Inflammatory macrophage treated with lipopolysaccharide for 4 hours (primary cell): ENCODE measurements at regions not wholly inside any gene's neighbourhood (a gene's known extent, or its start where the extent isn't known, plus 50 kb on each side); places are given as distances from the start of the nearest gene placed in this dataset.
A peak's percentile ranks its signal among the peaks of the same experiment; 100 is the strongest.

Experiments used
- DNase-seq: peaks from one replicate; pipeline ENCODE4 v3.0.0-alpha.2; 2020

DNA sequence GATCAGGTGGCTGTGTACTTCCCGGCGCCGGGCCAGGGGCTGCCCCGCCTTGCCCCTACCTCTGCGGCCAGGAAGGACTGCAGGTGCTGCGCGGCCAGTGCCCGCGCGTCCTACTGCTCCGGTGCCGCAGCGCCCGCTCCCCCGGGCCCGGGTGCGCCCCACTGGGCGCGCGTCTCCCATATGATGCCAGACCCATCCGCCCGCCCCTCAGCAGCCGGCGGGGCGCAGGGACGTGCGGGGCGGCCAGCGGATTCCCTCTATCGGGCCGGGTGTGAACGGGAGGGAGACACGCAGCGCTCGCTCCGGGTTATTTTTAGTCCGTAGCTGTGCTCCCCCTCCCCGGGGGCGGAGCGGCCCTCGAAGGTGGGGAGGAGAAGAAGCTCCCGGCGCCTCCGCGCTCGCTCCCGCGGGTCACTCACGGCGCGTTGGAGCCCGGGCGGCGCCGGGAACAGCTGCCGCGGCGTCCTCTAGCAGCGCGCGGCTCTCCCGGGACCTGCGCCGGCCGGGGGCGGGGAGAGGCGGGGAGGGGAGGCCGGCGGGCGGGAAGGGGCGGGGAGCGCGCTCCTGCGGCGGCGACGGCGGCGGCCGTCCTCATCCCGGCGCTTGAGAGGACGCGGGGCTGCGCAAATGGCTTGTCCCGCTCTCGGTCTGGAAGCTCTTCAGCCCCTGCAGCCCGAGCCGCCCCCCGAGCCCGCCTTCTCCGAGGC, 103.6 kb downstream of the UCHL1 start:
- DNase-seq, result no peak

DNA sequence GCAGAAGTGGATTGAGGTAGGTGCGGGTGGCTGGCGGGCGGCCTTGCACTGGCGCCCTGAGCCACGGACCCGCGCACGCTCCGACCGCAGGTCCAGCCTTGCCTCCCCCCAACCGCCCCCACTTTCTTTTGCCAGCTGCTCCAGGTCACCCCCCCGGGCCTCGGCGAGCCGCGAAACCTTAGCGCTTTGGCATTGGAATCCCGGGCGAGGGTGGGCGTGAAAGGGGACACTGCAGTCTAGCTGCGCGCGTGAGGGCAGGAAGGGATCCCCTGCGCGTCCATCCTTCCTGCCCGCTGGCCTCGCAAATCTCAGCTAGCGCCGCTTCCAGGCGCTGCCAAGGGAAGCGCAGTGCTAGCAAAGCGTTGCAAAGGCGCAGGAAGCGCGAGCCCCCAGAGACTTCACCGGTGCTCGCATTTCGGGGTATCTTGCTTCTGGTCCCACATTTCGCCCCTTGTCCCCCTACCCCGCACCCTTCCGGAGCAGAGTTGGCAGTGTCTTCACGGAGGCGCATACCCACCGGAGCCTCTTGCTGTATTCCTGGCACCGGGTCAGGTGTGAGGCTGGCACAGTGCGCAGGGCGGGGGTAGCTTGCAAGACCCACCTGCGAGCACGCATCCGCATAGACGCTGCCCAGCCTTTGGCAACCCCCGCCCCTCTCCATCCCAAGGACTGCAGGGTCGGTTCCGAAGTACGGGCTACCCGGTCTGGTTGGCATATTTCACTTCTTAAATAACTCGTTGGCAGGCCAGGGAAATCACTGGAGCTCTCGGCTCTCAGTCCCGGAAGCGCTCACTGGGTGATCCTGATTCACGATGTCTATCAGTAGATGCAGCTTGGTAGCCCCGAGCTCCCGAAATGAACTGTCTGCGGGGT, 104.4 kb downstream of the UCHL1 start:
- peak; percentile 12 for DNase-seq

DNA sequence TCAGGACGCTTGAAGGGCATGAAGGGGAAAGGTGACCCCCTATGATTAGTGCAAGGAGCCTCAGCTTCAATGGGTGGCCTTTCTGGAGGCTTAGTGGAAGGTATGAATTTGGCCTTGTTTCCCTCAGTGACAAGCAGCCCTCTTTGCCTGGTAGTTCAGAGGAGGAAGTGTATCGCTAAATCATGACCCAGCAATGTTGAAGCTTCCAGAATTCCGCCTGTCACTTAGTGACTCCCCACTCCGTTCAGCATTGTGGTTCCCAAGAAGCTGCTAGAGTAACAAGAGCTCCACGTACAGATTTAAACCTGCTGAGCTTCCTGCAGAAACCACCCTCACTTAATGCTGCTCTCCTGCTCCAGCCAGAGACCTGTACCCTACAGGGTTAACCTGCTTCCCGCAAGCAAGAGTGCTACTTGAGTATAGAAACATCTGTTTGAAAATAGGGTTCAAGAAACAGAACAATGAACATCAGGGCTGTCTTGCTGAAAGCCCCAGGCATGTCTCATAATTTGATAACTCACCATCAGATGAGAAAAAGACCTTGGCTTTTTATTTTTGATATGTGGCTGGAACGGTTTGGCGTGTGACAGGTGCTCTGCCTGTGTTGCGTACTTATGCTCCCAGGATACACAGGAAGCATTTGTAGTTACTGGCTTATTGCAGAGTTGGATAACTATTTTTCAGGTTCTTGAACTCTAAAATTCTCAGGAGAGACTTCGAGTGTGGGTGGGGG, 105.2 kb downstream of the UCHL1 start:
- peak; percentile 11 for DNase-seq

DNA sequence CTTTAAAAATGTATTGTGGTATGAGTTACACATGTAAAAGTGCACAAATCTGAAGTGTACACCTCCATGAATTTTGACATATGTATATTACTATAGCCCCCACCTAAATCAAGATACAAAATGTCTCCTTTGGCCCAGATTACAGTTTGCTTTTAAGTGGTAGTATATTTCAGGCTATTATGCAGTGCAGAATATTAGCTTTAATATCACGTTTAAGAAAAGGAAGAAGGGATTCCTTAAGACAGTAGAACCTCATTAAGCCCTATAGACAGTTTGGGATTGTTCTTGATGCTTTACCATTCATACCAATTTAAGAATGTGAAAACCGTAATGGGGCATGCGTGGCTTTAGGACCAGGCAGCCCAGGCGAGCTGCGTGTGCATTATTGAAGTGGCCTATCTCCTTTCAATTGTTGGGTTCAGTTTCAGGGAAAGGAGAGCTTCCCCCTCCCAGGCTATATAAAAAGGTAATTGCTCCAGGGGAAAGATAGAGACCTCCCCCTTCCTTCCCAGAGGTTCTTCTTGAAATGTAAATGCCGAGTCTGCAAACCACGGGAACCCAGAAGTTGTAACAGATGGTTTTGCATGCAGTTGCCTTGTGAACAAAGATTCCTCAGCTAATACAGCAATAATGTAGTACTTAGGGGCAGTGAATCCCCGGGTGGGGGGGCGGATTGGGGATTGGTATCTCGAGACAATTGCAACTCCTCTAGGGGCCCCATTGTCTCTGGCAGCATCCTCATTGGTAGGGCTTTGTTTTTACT, 106.1 kb downstream of the UCHL1 start:
- no peak for DNase-seq

DNA sequence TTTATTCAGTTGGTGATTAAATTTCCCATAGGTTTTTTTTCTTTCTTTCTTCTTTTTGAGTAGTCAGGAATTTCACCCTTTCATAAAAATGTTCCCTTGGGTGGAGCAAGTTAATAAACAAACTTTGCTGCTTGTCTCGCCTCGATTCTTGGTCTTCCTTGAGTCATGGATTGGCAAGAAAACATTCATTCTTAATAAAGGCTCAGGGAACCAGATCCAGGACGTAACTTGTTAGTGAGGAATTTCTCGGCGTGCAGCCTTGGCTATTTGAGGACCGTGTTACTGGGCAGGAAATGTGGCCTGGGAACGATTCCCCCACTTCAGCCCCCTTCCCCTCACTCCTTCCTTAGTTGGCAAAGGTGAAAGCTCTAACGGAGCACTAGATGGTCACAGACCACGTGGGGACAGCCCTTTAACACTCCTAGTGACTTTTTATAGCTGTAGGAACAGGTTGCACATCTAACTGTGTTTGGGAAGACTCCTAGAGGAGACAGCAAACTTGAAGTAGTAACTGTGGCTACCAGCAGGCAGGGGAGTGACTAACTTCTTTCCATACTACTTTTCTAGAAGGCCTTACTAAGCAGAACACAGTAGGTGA, 106.8 kb downstream of the UCHL1 start:
- DNase-seq, result no peak

DNA sequence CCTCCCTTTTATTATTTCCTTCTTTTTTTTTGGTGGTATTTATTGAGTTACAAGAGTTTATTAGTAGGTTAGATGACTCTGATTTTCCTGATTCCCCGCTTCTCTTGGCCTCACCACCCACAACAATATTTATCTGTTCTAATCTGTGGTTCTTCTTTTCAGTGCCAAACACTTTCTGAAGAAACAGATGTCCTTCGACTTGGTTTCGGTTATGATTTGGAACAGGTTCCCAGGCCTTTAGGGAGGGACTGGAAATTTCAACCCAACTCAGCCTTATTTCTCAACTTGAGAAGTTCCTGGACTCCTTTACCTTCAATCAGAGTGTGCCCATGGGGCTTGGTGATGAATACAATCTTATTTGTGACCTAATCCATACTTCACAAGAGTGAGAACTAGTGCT, 108.1 kb downstream of the UCHL1 start:
- DNase-seq, result peak; percentile 15

DNA sequence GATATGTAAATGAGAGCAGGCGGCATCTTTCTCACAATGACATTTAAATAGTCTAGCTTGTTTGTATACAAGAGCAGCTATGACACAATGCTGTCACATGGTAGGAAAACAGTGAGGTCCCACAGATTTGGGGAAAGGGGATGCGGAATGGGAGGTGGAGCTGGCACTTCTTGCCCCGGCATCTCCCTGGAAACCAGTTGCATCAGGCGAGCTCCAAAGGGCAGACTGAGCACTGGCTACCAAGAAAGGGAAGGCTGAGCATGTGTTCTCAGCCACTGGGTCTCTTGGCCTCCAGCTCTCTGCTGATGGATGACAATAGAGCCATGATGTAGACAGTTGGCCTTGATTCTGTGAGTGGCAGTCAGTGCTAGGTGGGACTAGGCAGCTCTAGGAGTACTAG, 109.0 kb downstream of the UCHL1 start:
- no peak for DNase-seq

DNA sequence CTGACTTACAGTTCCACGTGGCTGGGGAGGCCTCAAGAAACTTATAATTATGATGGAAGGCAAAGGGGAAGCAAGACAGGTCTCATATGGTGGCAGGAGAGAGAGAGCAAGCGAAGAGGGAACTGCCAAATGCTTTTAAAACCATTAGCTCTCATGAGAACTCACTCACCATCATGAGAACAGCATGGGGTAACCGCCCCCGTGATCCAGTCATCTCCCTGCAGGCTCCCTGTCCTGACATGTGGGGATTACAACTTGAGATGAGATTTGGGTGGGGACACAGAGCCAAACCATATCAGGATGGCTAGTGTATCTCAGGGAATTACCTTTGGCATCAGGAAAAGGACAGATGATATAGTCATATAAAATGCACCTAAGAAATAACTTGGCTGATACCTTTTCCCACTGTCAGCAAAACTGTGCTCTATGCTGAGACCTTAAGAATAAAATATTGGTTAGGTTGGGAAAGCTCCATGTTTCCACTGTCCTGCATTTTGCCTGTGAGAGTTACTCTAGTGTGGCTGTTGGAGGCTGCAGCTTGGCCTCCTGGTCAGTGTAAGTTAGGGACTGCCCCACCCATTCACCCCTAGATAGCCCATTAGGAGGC, 110.3 kb downstream of the UCHL1 start:
- DNase-seq, result peak; percentile 14

DNA sequence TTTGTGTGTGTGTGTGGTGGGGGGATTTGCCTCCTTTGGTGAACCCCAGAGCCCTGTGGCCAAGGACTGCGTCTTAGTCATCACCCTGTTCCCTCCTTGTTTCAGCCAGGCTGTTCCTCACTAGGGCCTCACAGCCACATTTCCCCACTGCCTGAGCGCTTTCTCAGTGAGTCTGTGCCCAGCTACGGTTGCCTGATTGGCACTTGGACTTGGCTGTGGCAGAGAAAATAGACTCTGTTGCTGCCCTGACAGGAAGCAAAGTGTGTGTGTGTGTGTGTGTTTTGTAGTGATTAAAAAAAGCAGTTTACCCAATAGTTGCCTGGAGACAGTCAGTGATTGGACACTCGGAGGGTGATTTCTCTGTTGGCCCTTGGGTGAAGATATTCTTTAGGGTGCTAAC, 113.0 kb downstream of the UCHL1 start:
- DNase-seq, result no peak

DNA sequence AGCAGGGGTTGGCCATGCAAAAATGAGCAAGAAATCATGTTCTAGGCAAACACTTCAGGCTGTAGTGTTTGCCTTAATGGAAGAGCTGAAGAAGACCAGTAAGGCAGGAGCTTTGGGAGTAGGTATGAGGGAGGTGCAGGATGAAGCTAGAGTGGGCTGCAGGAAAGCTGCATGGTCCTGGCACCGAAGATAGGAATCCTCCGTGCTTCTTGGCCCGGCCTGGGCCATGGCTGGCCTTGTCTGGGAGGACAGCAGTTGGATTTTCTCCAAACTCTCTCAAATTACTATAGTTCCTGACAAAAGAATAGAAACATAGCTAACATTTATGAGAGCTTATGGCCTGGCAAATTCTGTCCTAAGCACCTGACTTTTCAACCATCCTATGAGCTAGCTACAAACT, 116.5 kb downstream of the UCHL1 start:
- no peak for DNase-seq

DNA sequence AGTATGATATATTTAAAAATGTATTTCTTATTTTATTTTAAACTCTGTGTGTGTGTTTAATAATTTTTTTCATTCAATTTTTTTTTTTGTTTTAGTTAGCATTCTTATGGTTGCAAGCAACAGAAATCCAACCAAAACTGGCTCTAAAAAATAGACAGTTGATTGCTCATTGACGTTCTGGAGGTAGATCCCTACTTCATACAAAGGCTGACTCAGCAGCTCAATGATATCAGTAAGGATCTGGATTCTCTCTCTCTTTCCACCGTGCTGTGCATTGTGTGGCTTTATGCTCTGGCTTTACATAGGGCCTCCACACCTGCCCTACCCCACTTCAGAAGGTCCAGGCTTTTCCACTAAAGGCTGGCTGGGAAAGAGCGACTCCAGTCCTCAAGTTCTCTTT, 117.8 kb downstream of the UCHL1 start:
- no peak for DNase-seq

DNA sequence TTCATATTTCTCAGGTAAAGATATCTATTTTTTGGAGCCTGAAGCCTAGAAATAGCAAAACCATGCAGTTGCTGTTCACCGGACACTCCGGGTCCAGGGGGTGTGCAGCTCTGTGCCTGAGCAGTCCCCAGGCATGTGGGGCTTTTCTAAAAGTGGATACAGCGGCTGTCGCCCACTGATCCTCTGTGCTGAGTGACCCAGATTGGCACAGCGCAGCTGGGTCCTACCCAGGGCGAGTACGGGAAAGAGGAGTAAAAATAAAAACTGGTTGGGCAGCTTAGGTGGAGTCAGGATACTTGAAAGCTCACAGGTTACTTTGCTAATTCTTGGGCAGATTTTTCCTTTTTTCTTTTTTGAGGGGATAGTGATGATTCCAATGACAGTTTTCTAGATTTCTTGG, 118.8 kb downstream of the UCHL1 start:
- DNase-seq, result no peak

DNA sequence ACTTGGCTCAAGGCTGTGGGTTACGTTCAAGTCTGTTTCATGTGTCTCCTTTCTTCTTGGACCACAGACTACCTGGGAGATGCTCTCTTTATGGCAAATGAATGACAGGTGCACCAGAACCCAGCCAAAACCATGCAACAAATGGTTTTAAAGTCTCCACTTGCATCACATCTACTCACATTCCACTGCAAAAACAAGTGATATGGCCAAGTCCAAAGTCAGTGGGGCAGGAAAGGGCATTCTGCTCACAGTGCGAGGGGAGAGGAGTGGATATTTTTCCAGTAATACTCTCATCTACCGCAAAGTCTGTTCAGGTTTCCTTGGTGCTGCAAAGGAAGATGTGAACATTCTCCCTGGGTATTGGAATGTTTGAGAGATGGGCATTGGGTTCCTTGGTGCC, 120.5 kb downstream of the UCHL1 start:
- DNase-seq, result no peak

DNA sequence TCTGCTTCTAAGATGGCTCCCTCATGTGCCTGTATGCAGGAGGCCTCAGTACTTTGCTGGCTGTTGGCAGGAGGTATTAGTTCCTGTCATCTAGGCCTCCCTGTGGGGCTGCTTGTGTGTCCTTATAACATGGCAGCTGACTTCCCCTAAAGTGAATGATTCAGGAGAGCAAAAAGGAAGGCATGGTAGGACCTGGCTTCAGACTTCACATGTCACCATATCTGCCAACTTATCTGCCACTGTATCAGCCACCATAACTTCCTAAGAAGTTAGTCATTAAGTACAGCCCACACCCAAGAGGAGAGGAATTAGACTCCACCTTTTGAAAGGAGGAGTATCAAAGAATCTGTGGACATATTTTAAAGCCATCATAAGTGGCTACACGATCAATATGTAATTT, 122.5 kb downstream of the UCHL1 start:
- no peak for DNase-seq

DNA sequence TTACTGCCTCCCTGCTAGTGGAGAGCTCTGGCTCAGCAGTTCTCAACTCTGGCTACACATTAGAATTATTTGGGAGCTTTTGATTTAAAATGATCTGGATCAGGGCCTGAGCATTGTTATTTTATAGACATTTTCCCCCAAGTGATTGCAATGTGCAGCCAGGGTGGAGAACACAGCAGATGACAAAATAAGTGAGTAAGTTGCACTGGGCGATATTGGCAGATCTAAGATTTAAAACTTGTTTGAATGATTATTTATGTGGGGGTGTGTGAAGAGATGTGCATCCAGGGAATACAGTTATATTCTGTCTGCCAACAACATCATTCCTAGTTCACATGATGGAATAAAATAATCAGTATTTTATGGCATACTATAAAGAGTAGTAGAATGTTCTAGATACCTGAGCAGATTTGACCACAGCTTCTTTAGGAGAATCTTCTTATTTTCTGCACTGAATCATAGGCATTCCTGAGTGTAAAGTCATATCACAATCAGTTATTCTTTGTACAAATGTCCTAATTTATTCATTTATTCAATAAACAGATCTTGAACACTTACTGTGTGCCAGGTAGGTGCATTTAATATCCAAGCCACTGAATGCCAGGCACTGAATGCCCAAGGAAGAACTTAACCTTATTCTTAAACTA, 123.9 kb downstream of the UCHL1 start:
- no peak for DNase-seq

DNA sequence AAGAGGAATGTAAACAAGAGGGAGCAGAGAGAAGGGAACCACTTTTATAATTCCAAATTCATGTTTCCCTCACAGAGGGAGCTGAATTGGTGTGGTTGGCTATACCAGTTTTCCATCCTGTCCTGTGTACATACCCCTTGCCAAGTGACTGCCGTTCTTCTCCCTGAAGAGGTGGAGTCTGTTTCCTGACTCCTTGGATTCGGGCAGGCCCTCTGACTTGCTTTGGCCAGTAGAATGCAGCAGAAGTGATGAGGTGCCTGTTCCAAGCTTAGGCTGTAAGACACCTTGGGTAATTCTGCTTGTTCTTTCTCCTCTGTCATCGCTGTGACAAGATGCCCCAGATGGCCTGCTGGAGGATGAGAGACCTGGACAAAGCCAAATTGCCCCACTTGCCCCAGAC, 124.7 kb downstream of the UCHL1 start:
- DNase-seq, result no peak

DNA sequence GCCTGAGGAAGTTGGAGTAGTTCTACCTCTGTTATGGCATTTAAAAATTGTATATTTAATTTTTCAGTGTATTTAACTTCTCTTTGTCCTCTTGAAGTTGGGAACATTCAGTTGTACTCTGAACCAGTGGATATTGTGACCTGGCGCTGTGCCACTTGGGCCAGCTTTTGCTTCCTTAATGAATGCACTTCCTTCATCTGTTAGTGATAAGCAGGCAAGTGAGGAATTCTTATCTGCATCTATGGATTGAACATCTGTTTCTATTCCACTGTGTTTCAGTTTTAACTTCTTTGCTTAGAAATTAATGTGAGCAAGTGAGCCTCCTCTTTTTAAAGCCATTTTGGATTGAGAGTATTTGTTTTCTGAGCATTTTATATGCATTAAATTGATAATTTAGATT, 128.3 kb downstream of the UCHL1 start:
- no peak for DNase-seq

DNA sequence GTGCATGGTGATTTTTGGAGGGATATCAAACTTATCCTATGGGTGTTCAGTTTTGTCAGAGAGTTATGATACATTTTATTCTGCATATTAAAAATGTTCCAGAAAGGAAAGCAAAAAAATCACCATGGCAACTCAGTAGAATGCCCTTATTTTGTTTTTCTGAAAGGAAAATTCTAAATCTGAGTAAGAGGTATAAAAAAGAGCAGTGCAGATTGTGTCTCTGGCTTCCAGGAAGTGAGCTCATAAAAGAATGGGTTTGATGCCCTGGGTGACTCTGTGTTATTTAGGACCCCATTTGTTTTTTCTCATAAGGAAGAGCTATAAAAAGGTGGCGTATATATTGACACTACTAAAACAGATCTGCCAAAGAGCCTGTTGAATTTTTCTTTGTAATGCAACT, 128.8 kb downstream of the UCHL1 start:
- DNase-seq, result no peak

DNA sequence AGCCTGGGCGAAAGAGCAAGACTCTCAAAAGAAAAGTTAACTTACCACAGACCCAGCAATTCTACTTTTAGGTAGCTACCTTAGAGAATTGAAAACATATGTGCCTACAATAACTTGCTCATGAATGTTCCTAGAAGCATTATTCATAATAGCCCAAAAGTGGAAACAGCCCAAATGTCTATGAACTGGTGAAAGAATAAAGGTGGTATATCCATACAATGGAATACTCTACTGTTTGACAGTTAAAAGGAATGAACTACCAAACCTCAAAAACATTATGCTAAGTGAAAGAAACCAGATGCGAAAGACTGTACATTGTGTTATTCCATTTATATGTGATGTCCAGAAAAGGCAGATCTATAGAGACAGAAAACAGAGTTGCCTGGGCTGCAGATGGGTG, 131.4 kb downstream of the UCHL1 start:
- no peak for DNase-seq

DNA sequence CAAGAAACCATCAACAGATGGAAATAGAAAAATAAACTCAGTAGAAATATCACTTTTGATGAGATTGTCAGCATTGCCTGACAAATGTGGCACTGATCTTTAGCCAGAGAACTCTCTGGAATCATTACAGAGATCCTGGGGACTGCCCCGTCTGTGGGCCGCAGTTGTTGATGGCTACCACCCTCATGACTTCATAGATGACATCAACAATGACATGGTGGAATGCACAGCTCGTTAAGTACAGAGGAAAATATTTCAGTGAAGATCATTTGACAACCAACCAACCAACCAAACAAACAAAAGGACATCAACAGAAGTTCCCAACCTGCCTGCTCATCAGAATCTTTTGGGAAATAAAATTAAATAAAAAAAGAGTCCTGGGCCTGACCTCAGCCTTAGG, 132.6 kb downstream of the UCHL1 start:
- no peak for DNase-seq

DNA sequence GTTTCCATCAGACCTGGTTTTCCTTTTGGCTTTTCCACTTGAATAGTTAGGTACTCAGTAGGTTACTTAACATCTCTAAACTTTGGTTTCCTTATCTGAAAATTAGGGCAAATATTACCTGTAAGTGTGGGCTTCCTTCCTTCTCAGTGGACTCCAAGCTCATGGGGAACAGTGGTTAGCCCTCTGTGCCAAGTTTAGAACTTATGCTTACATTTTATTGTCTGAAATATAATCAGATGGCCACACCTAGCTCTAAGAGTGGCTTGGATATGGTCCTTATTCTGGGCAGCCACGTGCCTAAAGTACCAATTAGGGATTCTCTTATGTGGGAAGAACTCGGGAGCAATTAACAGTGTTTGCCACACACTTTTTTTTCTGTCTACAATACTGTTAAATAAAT, 133.9 kb downstream of the UCHL1 start:
- DNase-seq, result no peak

DNA sequence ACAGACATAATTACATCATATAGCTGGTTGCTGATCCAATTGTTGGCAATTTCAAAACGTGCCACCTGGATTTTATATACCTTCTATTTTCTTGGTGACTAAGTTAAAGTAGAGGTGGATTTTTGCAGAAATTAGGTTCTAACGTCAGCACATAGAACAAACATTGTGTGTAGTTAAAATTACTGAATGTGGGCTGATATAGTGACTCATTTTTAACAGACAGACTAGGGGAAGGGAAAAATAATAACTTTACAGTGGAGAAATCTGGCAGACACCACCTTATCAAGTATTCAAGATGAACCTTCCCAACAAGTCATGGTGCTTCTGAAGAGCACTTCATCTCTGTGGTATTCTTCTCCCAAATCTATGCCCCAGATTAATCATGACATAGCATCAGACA, 134.5 kb downstream of the UCHL1 start:
- DNase-seq, result no peak
